HG02588 (cell line): ENCODE measurements at regions not wholly inside any gene's neighbourhood (a gene's known extent, or its start where the extent isn't known, plus 50 kb on each side); places are given as distances from the start of the nearest gene placed in this dataset.

Experiments
- ATAC-seq: cut with Tn5 transposase; IDR thresholded peaks from one replicate; pipeline ENCODE4 v1.9.1; 2021; ENCODE audit warnings: mild to moderate bottlenecking, moderate library complexity; ENCODE audit not compliant: unreplicated experiment

DNA sequence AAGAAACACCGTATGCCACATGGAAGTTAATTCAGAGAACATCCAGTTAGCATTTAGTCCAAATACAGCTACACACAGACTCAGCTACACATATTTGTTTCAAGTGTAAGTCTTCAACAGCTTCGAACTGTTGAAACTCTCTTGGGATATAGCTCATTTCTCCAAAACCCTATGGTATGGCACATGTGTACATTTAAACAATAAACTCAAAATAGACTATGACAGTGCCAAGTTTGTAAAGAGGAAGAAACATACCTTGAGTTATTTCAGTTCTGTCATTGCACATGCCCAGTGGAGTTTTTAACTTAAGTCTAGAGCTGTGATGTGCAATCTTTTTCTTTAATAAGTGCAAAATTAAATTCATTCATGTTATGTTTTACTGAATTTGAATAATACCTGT lies 155.1 kb upstream of the RAI14 start:
- no peak for ATAC-seq

DNA sequence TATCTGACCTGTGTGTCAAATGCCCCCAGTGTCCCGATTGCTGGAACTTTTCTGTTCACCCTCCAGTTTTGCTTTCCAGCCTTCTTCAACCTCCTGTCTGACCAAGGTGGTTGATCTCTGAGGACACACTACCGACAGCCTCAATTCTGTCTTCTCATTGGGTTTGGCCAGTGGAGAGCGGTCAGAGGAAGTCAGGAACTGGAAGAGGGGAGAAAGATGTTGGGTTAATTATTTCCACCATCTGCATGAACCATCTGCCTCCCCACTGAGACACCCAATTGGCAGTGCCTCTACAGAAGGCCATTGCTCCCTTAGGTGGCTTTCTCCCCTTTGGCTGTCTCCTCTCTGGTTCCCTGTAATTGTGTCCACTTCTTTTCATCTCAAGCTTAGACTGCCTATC lies 154.3 kb upstream of the RAI14 start:
- no peak for ATAC-seq

DNA sequence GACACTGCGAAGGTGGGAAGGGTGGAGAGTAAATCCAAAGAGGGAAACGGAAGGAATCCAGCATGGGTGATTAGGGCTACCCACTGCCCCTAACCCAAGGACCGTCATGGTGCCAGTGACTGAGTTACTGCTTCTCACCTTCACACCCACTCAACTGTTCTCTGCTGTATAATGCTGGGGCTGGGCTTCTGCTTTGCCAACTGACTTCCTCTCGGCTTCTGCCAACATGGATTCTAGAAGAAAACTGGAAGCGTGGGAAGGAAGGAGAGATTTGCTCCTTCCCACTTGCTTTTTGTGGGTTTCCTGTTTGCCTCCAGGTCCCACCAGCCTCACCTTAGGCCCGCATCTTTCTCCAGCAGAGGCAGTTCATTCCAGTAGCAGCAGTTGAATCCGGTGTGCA lies 153.5 kb upstream of the RAI14 start:
- no peak for ATAC-seq

DNA sequence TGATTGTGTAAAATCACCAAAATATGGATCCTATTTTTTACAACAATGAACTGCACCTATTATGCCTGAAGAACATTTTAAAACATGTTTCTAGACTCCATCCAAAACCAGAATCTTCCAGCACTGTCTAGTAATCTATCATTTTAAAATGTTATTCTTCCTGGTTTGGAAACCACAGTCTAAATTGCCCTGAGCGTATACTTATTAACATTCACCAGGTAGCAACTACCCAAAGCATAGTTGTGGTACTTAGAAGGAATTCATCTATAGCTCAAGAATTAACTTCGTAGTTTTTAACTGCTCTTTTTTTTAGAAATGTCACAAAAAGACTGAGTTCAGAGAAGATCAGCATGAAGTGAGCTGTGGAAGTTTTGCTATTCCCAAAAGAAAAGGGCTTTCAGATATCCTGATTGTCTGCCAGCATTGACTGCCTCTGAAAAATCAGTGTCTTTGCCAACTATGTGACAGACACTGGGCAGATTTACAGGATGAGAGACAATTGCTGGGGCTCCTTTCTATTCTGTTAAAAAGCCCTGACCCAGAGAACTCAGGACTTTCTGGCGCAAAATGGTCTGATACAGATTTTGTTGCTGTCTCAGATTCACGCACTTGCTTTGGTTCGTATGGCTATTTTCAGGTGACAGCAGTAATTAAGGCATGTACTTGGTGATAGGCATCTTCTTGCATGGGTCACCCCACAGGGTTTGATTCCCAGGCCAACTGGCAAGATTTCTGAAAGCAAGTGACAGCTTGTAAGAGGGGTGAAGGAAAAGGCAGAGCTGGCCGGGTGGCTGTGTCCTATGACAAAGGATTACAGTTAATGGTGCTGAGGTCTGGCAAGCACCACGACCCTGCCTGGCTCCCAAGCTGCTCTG lies 152.5 kb upstream of the RAI14 start:
- ATAC-seq: no peak

DNA sequence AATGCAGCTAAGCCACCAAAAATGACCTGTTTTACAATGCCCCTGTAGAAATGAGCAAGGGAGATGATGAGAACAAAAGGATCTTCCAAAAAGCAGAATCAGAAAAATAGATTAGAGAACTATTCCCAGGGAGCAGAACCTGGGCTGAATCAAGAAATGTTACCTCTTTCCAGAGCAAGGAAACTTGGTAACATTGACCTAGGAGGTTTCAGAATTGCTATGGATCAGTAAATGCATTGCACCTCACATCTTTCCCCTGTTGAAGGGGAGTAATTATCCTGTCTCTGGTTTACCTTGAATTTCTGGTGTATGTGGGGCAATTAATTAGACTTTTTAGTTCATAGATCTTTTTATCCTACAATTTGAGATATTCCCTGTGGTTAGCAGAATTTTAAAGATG lies 151.2 kb upstream of the RAI14 start:
- no peak for ATAC-seq

DNA sequence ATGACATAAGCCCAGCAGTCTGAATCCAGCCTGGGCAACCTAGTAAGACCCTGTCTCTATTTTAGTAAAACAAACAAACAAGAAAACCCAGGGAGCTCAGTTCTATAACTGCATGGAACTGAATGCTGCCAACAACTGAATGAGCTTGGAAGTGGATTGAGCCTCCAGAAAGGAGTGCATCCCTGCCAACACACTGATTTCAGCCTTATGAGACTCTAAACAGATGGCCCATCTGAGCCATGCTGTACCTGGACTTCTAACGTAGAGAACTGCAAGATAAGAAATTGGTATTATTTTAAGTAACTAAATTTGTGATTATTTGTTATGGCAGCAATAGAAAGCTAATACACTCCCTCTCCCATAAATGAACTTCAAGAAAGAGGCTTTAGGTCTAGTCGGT lies 150.4 kb upstream of the RAI14 start:
- ATAC-seq: no peak

DNA sequence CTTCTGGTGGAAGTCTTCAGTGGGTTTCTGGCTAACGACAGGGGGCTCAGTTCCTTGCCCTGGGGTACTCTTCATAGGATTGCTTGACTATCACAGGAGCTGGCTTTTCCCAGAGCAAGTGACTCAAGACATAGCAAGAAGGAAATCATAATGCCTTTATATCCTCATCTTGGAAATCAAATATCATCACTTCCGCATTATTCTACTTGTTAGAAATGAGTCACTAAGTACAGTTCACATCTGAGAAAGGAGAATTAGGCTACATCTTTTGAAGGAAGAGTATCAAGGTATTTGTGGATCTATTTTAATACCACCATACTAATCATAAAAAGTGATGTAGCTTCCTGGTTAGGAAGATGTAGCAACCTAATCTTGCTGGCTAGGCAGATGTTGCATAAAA lies 148.2 kb upstream of the RAI14 start:
- ATAC-seq: no peak

DNA sequence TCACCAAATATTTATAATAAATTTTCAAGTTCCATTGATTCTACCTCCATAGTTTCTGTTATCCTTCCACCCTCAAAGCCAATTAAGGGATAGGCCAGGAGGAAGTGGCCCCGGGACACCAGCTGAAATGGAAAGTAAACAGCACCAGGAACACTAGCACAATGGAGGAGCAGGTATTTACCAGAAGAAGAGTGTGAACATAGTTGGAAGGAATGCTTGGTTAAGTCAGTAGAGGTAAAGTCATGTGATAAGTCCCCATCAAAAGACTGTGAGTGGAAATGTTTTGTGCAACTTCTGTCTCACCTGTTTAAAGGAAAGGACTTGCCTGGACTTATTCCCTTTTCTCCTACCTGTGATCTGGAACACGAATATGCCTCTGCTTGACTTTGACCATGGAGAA lies 146.7 kb upstream of the RAI14 start:
- ATAC-seq: no peak

DNA sequence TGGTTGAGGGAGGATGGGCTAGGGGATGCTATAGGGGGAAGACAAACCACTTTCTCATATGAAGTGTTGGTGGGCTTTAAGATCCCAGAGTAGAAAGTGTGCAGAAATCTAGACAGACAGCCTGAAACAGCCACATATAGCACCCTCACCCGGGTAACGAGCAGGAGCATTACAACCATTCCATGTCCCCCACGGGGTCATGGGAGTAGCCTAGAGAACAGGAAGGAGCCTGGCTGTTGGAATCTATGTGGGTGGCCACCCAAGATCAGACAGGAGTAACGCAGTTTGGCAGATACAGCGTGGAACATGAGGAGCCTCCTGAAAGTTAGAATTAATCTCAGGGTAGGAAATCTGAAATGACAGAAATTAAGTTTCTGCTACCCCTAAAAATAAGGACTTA lies 146.1 kb upstream of the RAI14 start:
- ATAC-seq: no peak

DNA sequence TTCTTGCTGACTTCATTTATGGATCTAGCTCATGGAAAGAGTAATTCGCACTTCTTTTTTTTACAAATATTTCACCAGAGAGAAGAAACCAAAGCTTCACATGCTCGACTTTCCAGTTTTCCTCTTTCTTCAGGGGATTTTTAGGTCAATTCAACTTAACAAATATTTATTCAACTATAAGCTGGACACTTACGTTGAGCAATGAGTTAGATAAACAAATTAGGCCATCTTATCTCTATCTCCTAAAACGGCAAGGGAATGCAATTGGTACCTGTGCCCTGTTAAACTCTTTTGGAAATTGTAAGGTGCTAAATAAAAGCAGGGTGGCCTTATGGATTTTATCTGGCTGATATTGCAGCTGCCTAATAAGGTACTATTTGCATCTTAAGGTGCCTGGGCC lies 145.1 kb upstream of the RAI14 start:
- no peak for ATAC-seq

DNA sequence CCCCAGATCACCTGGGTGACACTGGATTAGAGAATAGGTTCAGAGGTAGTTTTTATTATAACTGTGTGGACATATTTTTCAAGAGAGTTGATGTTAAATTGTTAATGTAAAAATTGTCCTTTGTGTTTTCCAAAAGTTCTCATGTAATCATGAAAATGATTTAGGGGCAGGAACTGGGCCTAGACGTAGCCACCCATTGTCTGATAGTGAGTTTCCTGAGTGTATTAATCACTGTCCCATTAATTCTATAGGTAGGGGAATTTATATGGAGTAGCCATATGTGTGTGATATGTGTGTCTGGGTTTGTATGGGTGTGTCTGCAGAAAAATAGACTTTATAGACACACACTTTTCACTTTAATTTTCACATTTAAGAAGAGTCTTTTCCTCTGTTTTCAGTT lies 144.6 kb upstream of the RAI14 start:
- ATAC-seq: no peak

DNA sequence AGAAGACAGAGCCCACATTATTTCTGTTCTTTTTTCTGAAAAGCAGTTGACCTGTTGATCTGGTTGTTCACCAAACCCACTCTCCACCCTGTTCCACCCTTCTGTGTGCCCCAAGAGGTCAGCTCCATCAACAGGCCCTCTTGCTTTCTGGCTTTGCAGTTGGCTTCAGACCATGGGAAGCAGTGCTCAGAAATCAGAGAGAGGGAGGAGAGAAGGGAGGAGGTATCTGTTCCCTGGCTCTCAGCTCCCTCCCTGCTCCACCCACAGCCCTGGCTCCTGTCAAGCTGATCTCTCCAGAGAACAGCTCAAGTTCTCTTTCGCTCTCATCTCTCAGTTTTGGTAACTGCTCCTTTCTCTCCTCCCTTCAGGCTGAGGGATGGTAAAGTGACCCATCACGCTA lies 144.2 kb upstream of the RAI14 start:
- no peak for ATAC-seq

DNA sequence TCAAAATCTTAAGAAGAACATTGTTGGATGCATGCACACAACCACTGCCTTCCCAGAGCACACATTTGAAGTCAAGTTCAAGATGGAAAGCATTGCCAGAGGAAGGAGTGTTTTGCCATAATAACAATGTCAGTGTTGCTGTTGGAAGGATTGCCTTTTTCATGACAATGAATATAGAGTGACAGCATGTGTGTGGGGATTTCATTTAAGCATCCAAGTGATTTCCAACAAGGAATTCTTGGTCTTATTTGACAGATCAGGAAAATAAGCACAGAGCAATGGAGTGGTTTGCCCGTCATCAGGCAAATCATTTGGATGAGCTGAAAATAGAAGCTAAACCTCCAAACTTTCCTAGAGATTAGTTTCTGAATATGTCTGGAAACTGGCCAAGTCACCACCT lies 140.0 kb upstream of the RAI14 start:
- no peak for ATAC-seq

DNA sequence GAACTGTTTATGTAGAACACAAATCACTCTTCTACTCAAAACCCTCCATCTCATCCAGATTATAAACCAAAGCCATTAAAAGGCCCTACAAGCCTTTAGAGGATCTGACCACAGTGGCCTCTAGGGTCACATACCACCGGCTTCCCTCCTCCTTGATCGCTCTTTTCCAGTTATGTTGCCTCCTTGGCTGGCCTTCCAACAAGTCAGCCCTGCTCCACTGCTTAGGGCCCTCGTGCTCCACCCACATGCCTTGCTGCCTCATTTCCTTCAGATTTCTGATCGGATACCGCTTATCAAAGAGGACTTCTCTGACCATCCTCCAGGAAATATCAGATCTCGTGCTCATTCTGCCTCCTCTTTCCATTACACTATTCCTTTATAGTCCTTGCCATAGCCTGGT lies 139.4 kb upstream of the RAI14 start:
- no peak for ATAC-seq

DNA sequence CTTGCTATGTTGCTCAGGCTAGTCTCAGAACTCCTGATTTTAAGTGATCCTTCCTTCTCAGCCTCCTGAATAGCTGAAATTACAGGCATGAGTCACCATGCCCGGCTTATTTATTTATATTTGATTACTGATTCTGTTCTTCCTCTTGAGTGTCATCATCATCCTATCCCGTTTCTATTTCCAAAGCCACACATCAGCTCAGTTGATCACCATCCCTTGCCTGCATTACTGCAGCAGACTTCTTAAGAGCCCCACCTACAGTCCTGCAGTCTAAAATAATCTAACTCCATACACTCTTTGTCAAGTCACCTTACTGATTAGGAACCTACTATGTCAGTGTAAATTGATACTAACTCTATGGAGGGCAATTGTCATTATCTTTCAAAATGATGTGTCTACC lies 138.9 kb upstream of the RAI14 start:
- no peak for ATAC-seq

DNA sequence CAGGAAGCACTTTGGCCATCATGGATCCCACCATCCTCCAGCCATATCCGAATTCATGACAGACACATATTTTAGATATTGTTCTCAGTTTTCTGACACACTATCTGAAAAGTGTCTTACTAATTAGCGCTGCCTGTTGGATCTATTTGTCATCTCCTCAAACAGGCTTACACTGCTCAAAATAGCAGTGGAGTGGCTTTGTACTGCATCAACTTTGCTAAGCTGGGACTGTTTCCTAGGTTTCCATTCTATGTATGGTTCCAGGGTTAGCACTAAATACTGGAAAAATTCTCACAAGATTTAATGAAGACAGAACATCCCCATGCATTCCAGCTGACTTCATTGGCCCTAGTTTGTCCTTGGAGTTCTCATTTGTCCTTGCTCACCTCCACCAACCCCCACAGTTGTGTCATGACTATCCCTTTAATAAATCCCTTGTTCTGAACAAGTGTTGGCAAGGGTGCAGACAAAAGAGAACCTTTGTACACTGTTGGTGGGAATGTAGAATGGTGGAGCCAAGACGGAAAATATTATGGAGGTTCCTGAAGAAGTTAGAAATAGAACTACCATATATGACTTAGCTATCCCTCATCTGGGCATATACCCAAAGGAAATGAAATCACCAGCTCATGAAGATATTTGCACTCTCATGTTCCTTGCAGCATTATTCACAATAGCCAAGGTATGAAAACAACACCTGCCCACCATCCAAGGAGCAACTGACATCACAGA lies 136.5 kb upstream of the RAI14 start:
- no peak for ATAC-seq

DNA sequence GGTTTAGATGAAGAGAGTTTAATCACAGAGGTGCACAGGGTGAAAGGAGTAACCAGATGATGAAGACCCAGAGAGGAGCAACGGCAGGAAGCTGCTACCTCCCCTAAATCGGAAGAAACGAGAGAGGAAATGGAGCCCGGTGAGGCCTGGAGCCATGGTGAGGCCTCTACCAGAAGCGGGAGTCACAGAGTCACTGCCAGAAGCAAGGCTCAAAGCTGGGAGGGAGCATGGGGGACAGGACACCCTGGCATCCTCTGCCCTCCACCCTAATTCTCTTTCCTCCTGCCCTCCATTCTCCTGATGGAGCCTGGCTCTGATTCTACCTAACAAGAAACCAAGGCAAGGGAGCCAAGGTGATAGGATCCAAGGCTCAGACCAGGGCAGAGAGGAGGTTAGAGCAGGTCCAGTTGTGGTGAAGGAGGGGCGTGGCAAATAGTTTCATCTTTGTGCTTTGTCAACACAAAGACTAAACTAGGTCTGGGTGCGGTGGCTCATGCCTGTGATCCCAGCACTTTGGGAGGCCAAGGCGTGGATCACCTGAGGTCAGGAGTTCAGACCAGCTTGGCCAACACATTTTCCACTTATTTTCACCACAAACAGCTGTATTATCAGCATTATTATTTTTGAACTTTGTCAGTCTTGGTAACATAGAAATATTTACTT lies 134.4 kb upstream of the RAI14 start:
- ATAC-seq: no peak

DNA sequence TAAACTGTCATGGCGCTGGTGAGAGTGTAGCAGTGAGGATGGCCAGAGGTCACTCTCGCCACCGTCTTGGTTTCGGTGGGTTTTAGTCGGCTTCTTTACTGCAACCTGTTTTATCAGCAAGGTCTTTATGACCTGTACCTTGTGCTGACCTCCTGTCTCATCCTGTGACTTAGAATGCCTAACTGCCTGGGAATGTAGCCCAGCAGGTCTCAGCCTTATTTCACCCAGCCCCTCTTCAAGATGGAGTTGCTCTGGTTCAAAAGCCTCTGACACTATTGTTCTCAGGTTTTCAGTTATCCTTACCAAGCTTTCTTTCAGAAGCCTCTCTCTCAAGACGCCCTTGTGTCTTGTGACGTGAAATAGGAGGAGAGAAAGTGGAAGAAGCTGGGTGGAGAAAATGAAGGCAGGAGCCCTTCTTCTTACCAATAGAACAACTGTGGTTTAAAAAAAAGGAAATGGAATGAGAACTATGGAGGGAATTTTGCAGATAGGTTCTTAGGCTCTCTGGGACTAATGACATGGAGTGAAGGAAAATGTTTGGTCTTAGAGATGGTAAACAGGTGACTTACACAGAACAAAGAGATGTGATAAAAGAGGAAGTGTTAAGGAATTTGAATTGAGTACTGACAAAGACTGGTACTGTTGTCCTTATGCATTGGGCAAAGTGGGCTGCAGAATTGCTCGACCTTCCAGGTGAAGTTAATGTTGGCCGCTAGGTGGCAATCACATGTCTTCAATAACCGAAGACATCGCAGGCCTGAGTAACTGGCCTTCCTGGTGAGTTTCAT lies 133.3 kb upstream of the RAI14 start:
- ATAC-seq: peak; percentile 86

DNA sequence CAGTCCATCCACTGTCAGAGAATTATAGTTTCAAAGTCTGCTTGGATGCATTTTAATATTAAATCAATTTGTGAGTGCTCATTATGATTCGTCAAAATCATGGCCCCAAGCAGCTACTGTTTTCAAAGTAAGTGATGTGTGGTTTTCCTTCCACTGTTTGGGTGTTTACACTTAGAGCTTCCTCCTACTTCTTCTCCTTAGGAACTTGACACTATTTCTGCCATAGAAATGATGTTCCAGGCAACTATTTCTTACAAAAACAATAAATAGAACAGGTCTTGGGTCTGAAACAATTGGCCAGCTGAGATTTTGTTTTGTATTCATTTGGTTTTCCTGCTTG lies 132.8 kb upstream of the RAI14 start:
- peak; percentile 11 for ATAC-seq

DNA sequence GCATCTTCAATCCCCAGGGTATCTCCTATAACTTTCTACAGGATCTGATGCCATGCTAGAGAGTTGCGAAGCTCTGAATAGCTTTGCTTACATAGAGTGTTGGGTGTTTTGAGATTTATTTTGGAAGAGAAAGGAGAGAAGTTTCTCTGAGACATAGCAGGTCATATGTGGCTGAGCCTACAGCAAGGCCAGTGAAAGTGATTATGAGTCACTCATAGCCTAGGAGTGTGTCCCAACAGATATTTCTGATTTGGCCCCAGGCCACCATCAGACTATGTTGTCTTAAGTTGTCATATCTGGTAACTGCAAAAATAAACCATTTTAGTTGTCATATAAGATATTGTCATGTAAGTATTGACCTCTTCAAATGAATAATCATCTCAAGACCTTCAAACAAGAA lies 132.0 kb upstream of the RAI14 start:
- no peak for ATAC-seq

DNA sequence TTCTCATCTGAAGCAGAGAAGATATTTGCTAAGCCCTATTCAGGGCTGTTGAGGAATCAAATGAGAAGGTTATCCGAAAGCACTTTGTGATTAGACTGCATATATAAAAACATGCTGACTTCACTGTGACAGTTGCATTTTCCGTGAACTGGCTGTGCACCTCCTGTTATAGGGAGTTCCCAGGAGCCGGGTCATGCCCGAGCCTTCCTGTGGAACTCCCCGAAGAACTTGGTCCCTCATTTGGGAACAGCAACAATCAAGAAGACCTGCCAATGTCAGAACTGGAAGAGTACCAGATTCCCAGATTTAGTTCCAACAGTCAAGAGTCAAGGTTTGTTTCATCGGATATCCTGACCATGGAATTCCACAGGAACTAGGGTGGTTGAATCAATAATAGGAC lies 130.4 kb upstream of the RAI14 start:
- ATAC-seq: no peak
